GM12801 (cell line): ENCODE measurements at regions not wholly inside any gene's neighbourhood (a gene's known extent, or its start where the extent isn't known, plus 50 kb on each side); places are given as distances from the start of the nearest gene placed in this dataset.

Source experiments
- TF ChIP-seq, protein P1 (sequence below): IDR thresholded peaks from one replicate; pipeline ENCODE4 v1.5.1; 2011; ENCODE audit warnings: control low read depth; ENCODE audit not compliant: insufficient read length; ENCODE audit errors: extremely low read depth

DNA sequence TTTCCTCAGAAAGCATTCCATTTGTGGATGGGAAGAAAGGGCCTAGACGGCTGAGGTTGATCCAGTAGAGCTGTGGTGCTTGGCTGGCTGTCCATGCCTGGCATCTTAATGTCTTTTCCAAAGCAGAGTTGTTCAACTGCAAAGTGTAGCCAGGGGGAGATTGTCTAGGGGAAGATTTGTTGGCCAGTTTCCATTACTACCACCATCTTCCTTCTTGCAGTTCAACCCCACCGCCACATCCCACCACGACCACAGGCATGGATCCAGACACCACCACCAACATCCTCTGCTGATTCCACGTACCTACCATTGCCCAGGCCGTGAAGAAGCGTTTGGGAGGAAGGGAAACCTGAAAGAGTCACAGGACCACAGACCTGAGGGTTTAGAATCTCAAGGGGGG lies 50.7 kb upstream of the HAAO start:
- TF ChIP-seq, protein P1, sequence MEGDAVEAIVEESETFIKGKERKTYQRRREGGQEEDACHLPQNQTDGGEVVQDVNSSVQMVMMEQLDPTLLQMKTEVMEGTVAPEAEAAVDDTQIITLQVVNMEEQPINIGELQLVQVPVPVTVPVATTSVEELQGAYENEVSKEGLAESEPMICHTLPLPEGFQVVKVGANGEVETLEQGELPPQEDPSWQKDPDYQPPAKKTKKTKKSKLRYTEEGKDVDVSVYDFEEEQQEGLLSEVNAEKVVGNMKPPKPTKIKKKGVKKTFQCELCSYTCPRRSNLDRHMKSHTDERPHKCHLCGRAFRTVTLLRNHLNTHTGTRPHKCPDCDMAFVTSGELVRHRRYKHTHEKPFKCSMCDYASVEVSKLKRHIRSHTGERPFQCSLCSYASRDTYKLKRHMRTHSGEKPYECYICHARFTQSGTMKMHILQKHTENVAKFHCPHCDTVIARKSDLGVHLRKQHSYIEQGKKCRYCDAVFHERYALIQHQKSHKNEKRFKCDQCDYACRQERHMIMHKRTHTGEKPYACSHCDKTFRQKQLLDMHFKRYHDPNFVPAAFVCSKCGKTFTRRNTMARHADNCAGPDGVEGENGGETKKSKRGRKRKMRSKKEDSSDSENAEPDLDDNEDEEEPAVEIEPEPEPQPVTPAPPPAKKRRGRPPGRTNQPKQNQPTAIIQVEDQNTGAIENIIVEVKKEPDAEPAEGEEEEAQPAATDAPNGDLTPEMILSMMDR, result no peak

DNA sequence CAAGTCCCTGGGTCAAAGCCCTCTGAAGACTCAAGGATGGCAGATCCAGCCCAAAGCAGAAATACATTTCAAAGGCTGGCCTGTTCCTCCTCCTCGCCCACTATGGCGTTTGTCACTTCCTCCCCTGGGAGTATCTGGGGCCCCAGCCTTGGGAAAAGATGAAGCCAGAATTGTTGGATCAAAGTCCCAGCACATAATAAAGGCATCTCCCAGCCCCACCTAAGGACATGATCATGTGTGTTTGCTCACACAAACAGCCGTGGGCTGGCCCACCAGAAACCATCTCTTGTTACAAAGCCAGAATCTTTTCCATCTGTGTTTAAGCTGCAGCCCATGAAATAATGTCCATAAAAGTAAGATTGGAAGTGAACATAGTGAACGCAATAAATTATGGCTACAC lies 50.1 kb upstream of the HAAO start:
- TF ChIP-seq, protein P1, result no peak
